LNCaP clone FGC (cell line): ENCODE measurements at regions not wholly inside any gene's neighbourhood (a gene's known extent, or its start where the extent isn't known, plus 50 kb on each side); places are given as distances from the start of the nearest gene placed in this dataset.

Source experiments
- DNase-seq: peaks from one replicate; pipeline ENCODE4 v3.0.0-alpha.2; 2011; ENCODE audit warnings: low read depth
- H3K4me3 ChIP-seq: 2 replicates; pipeline ENCODE4 v1.5.1; 2011; ENCODE audit warnings: mild to moderate bottlenecking, low read depth, low read length, control low read depth
- CTCF ChIP-seq: IDR thresholded peaks from 2 replicates; pipeline ENCODE4 v1.5.1; 2012; ENCODE audit warnings: mild to moderate bottlenecking; ENCODE audit not compliant: control insufficient read depth, insufficient read depth; ENCODE audit errors: extremely low read depth

DNA sequence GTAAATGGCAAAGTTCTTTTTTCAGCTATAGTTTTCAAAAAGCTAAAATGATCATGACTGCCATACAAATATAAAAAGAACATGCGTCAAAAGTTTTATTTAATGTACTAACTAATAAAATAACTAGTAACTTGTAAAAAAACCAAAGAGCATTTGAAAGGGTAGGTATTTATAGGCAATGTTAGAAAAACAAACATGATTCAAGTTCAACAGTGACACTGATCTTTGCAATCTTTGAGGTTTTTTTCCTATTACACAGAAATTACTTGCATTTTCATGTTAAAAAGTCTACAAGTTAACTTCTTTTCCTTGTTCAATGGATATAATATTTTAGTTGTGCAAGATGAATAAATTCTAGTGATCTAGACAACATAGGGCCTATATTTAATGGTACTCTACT, 72.3 kb upstream of the GRID2 start:
- TF ChIP-seq CTCF = no peak
- DNase-seq = peak; percentile 34
- H3K4me3 ChIP-seq = no peak overlapping the region

DNA sequence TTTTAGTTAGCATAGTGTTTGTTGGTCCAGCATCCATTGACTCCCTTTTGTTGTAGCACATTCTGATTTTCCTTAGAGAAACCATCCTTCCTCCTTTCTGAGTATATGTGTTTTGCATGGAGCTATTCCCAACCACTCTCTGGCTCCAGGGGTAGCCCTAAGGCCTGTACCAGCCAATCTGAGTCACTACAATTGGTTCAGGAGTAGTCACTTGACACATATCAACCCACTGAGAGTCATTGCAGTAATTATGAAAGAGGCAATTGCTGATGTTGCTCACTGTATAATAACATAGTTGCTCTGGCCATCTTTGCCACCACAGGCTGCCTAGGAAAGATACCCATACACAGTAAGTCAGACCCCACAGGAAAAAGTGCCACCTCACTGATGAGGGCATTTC, 71.2 kb upstream of the GRID2 start:
- no peak for TF ChIP-seq CTCF
- no peak overlapping the region for H3K4me3 ChIP-seq
- no peak for DNase-seq

DNA sequence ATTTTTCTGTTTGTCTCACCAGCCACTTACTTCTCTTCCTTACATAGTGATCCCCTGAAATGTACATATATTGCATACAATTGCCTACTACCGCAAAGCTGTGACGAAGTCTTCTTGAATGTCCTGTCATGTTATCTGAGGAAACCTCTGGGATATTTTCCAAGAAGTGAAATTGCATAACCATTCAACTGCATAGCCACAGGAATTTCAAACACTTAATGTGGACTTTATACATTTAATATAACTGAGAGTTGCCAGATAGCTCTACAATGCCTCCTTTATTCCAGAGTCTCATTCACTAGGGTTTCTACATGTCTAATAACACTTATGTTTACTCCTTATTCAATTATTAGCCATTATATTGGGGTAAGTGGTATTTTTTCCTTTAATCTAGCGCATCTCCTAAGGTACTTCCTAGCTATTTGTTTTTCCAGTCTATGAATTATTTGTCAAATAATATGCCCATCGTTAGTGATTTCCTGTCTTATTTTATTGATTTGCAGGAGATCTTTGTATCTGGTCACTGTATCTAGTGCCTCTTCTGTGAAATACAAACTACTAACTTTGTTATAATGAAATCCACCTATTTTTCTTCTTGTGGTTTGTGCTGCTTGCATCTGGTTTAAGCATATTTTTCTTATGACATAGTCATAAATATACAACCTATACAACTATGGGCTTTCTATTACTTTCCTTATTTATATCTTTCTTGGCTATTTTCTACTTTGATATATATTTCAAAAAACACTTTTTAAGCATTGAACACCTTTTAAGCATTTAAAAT, 69.2 kb upstream of the GRID2 start:
- peak; percentile 74 for DNase-seq
- no peak overlapping the region for H3K4me3 ChIP-seq
- TF ChIP-seq CTCF = no peak

- no peak for DNase-seq
- no peak overlapping the region for H3K4me3 ChIP-seq
- TF ChIP-seq CTCF = no peak
Observed at GRCh38 chr4:92235731-92236130, 68.0 kb upstream of the GRID2 start.

DNA sequence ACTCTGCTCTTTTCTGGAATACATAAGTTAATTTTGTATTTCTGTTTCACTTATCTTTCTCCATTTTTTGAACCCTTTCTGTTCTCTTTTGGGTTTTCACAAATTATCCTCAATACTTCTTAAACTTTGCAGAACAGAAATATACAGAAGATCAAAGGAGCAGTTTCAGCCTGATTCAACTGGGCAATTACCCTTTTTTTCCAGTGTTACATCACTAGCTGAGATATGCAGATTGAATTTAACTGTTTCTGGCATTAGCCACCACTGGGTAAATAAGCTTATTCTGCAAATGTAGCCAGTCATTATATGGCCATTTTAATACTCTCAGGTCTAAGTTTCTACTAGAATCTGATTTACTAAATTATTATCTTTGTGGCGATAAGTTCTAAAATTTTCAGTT, 66.9 kb upstream of the GRID2 start:
- TF ChIP-seq CTCF = no peak
- no peak for DNase-seq

DNA sequence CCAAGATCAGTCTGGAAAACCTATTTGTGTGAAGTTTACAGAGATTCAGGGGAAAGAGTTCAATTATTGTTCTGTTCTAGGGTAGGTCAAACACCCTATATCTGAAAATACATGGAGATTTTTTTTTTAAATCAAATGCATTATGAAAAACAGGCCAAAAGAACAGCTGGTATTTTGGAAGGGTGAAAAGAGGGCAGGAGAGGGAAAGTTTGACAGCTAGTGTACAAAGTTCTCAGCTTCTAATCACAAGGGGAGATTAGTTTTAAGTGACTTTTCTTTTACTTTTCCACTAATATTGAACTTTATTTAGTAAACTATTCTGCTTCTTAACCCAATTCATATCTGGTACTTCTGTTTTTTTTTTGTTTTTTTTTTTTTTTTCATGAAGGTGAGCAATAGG, 66.2 kb upstream of the GRID2 start:
- H3K4me3 ChIP-seq = no peak overlapping the region
- no peak for DNase-seq
- TF ChIP-seq CTCF = no peak

More for the DNA sequence above, 66.9 kb upstream of the GRID2 start:
- H3K4me3 ChIP-seq = no peak overlapping the region

GRCh38 chr4:92241094-92241493, 62.7 kb upstream of the GRID2 start:
- DNase-seq = no peak
- no peak overlapping the region for H3K4me3 ChIP-seq
- no peak for TF ChIP-seq CTCF
